Posterior vena cava (tissue), 2 donors: ENCODE measurements at regions not wholly inside any gene's neighbourhood (a gene's known extent, or its start where the extent isn't known, plus 50 kb on each side); places are given as distances from the start of the nearest gene placed in this dataset.
"Not testable (repeated sequence)": the region's sequence is repeated elsewhere in the genome, so short reads cannot be mapped to it uniquely, and the experiment has no call there.

Experiments
- DNase-seq: peaks from one replicate; pipeline ENCODE4 v3.0.0-alpha.2; 2020; ENCODE audit warnings: low spot score
- intact Hi-C, 2 donors: fragments of 100-400 bp; cut with DNase I; formaldehyde crosslinking; loops; one replicate each; pipeline versions ENCODE4 v1.14.1 to v1.14.2; 2022 to 2023
- donor health status: DM: yes; HTN: yes; CAD: no.
- donor health status: DM: yes; HTN: yes; CAD: no.

DNA sequence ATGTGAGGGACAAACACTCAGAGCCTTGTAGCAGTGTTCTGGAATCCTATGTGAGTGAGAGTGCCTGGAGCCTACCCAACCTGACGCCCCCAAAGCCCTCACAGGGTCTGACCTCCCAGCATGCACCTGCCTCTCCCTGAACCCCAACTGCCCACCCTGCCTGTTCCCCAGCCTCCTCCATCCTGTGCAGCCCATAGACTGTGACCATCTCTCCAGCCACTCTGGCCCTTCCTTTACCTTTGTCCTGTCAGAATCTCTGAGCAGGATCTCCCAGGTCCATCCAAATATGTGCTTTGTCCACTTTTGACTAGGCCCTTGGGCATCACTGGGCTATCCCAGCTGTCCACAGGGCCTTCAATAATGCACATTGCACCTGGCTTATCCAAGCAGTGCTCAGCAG lies 1159.8 kb upstream of the TPTE start:
- DNase-seq, result peak; percentile 7
- intact Hi-C loops, result not testable (repeated sequence)

DNA sequence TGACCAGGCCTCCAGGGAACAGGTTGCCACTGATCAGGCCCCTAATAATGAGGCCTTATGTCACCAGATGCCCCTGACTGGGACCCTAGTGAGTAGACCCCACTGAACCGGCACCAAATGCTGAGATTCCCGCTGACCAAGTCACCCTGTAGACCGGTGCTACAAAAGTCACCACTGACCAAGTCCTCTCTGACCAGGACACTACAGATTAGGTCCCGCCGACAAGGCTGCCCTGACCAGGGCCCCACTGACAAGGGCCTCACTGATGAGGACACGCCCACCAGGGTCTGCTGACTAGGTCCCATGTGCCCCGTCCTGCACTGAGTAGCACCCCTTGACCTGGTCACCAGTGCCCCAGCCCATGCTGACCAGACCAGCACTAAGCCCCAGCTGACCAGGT lies 1159.1 kb upstream of the TPTE start:
- intact Hi-C loops, result not testable (repeated sequence)
- DNase-seq, result peak; percentile 73

DNA sequence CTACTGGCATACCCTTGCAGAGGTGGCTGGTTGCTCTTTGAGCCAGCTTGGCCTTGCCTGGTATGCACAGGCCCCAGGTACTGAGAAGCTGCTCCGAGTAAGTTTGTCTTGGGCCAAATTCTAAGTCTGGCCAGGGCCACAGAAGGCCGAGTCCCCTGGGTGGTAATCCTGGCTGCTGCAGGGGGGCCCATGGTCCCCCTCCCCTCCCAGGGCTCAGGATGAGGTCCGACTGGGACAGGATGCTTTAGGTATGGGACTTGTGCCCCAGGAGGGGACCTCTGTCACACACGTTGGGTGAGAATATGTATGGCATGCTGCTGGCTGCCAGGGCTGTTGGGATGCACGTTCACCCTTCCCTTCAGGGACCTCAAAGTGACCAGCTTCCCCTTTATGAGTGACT lies 1155.6 kb upstream of the TPTE start:
- intact Hi-C loops, result not testable (repeated sequence)
- DNase-seq, result peak; percentile 72

- DNase-seq, intact Hi-C loops: not testable (repeated sequence)
Observed at GRCh38 chr21:9366578-9366977, 1154.8 kb upstream of the TPTE start.
